Astrocyte of the cerebellum (primary cell): ENCODE measurements at regions not wholly inside any gene's neighbourhood (a gene's known extent, or its start where the extent isn't known, plus 50 kb on each side); places are given as distances from the start of the nearest gene placed in this dataset.

Experiments used
- DNase-seq: peaks from one replicate; pipeline ENCODE4 v3.0.0-alpha.2; 2011; ENCODE audit warnings: low read depth
- H3K4me3 ChIP-seq: 2 replicates; pipeline ENCODE4 v1.5.1; 2011; ENCODE audit warnings: mild to moderate bottlenecking, low read depth, low read length, moderate library complexity
- in situ Hi-C: cut with HindIII; loops from 2 replicates; pipeline ENCODE4 v1.10.0; 2017; ENCODE audit warnings: low sequenced_read_pairs
- TF ChIP-seq, protein P1 (sequence below): IDR thresholded peaks from 2 replicates; pipeline ENCODE4 v1.5.1; 2012; ENCODE audit warnings: low read length, low read depth, moderate library complexity, mild to moderate bottlenecking; ENCODE audit errors: missing control alignments

DNA sequence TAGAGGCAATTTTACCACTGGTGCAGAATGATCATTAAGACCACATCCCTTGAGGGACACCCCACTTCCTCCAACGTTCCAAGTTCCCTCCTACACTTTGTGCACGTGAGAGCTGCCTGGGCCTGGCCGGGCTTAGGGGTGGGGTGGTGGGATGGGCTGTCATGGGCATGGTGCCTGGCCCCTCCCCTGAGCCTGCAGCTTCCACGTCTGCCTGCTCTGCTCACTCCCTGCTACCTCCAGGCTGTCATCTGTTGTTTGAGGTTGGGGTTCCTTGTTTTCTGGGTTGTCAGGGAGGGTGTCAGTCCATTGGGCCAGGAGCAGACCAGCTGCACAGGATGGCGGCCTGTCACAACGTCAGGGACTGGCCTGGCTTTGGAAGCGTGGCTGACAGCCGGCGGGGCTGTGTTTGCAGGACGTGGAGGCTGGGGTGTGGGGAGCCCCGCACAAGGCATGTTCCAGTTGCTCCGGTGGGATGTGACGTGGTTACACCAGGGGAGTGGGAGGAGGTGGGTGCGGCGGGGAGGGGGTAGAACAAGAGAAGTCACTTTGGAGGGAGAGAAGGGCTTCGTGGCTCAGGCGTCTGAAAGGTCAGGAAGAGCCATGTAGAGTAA is 72.3 kb downstream of the RTP5 start:
- TF ChIP-seq, protein P1, sequence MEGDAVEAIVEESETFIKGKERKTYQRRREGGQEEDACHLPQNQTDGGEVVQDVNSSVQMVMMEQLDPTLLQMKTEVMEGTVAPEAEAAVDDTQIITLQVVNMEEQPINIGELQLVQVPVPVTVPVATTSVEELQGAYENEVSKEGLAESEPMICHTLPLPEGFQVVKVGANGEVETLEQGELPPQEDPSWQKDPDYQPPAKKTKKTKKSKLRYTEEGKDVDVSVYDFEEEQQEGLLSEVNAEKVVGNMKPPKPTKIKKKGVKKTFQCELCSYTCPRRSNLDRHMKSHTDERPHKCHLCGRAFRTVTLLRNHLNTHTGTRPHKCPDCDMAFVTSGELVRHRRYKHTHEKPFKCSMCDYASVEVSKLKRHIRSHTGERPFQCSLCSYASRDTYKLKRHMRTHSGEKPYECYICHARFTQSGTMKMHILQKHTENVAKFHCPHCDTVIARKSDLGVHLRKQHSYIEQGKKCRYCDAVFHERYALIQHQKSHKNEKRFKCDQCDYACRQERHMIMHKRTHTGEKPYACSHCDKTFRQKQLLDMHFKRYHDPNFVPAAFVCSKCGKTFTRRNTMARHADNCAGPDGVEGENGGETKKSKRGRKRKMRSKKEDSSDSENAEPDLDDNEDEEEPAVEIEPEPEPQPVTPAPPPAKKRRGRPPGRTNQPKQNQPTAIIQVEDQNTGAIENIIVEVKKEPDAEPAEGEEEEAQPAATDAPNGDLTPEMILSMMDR = no peak
- no peak overlapping the region for H3K4me3 ChIP-seq
- in situ Hi-C loops = no loop called here
- DNase-seq = no peak

DNA sequence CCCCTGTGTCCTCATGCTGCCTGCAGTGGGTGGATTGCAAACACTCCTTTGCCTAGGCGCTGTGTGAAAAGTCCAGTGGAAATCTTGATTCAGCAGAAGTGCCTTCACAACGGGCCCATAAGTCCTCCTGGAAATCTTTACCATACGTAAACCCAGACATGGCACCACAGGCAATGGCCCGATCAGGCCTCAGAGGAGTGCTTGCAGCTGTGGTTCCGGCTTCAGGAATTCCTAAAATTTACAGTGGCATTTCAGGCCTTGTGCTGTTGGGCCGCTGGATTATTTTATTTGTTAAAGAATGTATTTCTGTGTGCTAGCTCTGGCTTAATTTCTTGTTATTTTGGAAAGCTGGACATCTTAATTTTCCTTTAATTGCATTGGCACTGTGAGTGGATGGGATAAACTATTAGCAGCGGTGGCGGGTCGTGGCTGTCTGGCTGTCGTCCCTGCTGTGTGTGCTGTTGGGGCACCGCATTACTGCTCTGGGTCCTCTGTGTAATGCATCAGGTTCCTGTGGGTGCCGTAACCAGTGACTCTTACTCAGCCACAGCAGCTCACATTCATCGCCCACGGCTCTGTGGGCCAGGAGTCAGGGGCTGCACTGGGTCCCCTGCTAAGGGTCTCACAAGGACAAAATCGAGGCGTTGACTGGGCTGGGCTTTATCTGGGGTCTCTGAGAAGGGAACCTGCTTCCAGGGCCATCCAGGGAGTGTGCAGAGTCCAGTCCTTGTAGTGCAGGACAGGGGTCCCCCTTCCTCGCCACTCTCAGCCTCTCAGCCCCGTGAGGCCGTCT is 73.1 kb downstream of the RTP5 start:
- H3K4me3 ChIP-seq = no peak overlapping the region
- no peak for DNase-seq
- TF ChIP-seq, protein P1 = no peak
- in situ Hi-C loops = no loop called here

DNA sequence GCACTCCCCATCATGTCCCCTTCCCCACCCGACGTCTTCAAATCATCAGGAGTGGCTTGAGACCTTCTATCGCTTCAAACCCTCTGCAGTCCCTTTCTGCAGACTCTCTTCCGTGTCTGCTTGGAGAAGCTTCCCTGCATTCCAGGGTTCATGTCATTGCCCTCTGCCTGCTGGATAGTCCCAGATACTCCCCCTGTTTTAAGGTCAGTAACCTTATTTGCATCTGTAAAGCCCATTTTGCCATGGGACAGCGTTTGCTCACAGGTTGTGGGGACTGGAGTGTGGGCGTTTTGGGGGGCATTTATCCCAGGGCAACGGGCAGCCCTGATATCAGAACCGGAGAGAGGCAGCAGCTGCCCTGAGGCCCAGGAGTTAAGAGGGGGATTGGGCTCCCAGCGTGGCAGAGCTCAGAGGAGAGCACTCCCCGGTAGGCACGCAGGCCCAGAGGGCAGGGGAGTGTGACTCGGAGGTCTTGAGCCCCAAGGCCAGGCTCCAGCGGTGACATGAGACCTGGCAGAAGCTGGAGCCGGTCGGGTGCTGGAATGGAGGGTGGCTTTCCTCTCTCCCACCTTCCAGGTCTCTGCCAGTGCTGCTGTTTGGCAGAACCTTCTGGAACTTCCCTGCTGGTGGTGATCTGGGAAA is 73.8 kb downstream of the RTP5 start:
- in situ Hi-C loops = no loop called here
- no peak overlapping the region for H3K4me3 ChIP-seq
- TF ChIP-seq, protein P1 = no peak
- no peak for DNase-seq

DNA sequence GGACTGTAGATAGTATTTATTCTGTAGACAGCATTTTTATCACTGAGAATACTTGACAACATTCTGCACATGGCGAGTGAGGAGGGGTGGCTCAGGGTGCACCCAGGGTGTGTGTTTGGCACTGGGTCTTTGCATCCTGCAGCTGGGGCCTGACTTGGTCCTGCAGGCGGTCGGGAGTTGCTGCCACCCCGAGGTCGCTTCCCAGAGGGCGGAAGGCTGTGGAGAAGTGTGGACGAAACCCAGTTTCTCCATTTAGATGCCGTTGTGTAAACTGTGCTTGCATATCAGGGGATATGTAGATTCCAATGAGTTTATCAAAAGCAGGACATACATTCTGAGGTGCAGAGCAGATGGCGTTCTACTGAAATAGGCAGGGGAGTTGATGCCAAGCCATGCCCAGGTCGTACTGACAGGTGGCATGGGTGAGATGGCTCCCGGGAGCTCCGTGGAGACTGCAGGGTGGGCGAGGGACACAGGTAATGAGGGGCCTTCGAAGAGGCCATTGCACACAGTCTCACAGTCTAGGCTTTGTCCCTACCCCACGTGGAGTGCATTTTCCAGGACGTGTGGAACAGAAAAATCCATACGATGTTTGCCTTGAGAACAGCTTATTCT is 74.5 kb downstream of the RTP5 start:
- in situ Hi-C loops = no loop called here
- TF ChIP-seq, protein P1 = no peak
- H3K4me3 ChIP-seq = no peak overlapping the region
- no peak for DNase-seq

DNA sequence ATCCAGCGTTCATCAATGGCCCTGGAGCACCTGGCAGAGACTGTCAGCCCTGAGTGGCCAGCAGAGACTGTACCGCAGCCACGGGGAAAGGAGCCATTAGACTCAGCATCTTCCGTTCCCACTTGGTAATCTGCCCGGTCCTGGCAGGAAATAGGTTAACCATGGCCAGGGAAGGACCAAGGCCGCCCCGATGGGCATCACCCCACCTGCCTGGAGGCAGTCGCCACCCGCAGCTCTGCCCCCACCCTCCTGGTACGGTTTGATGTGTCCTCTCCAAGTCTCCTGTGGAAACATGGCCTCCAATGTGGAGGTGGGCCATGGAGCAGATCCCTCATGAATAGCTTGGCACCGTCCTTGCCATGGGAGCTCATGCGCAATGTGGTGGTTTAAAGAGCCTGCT is 75.3 kb downstream of the RTP5 start:
- no peak for DNase-seq
- TF ChIP-seq, protein P1 = no peak
- in situ Hi-C loops = no loop called here
- no peak overlapping the region for H3K4me3 ChIP-seq

DNA sequence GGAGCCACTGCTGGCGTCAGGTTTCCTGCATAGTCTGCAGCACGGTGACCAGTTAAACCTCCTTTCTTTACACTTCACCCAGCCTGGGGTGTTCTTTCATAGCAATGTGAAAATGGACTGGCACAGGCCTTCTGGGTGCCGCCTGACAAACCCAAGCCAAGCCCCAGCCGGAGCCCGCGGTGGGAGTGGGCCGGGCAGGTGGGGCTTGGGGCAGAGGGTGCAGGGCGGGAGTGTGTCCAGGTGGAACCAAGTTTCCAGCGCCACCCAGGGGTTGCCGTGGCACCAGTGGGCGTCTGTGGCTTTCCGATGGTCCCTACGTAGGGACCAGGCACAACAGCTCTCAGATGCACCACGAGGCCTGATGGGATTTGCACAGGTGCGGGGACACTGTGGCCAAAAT is 75.8 kb downstream of the RTP5 start:
- DNase-seq = no peak
- in situ Hi-C loops = no loop called here
- TF ChIP-seq, protein P1 = no peak
- no peak overlapping the region for H3K4me3 ChIP-seq
